ENCODE measurements at regions not wholly inside any gene's neighbourhood (a gene's known extent, or its start where the extent isn't known, plus 50 kb on each side); places are given as distances from the start of the nearest gene placed in this dataset.
"Not testable (repeated sequence)": the region's sequence is repeated elsewhere in the genome, so short reads cannot be mapped to it uniquely, and the experiment has no call there.

GRCh38 chr10:28400681-28401080 lies 97.8 kb upstream of the MPP7 start:
- H3K4me3 ChIP-seq (ENCODE audit: control insufficient read depth, low read depth, low read length): no peak overlapping the region
- TF ChIP-seq, protein P1, sequence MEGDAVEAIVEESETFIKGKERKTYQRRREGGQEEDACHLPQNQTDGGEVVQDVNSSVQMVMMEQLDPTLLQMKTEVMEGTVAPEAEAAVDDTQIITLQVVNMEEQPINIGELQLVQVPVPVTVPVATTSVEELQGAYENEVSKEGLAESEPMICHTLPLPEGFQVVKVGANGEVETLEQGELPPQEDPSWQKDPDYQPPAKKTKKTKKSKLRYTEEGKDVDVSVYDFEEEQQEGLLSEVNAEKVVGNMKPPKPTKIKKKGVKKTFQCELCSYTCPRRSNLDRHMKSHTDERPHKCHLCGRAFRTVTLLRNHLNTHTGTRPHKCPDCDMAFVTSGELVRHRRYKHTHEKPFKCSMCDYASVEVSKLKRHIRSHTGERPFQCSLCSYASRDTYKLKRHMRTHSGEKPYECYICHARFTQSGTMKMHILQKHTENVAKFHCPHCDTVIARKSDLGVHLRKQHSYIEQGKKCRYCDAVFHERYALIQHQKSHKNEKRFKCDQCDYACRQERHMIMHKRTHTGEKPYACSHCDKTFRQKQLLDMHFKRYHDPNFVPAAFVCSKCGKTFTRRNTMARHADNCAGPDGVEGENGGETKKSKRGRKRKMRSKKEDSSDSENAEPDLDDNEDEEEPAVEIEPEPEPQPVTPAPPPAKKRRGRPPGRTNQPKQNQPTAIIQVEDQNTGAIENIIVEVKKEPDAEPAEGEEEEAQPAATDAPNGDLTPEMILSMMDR (conservative IDR thresholded peaks at IDR 0.05; ENCODE audit: control insufficient read depth, insufficient read depth, low read depth, low read length): no peak
- DNase-seq (ENCODE audit: low read depth): no peak

DNA sequence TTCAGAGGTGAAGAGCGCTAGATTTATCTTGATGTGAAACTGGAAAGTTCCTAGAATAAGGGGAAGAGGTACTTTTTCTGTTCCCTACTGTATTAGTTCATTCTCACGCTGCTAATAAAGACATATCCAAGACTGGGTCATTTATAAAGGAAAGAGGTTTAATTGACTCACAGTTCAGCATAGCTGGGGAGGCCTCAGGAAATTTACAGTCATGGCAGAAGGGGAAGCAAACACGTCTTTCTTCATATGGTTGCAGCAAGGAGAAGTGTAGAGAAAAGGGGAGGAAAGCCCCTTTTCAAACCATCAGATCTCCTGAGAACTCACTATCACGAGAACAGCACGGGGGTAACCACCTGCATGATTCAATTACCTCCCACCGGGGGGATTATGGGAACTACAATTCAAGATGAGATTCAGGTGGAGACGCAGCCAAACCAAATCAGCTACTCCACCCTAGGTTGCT lies 99.8 kb upstream of the MPP7 start:
- not testable (repeated sequence) for DNase-seq (ENCODE audit: low read depth); H3K4me3 ChIP-seq (ENCODE audit: control insufficient read depth, low read depth, low read length)

DNA sequence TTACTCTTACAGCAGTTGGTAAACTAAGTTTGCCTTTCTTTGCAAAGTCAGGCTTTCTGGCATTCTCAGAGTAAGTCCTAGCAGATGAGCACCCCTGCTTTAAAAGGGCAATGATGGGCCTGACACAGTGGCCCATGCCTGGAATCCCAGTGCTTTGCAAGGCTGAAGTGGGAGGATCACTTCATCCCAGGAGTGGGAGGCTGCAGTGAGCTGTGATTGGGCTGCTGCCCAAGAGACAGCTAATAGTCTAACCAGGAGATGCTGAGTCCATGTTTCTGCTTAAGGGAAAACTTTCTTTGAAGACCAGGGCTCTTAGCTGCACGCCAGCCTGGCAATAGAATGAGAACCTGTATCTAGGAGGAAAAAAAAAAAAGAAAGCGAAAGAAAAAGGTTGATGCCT lies 100.2 kb upstream of the MPP7 start:
- DNase-seq (ENCODE audit: low read depth): peak; percentile 18
- TF ChIP-seq, protein P1 (conservative IDR thresholded peaks at IDR 0.05; ENCODE audit: control insufficient read depth, insufficient read depth, low read depth, low read length): no peak
- H3K4me3 ChIP-seq (ENCODE audit: control insufficient read depth, low read depth, low read length): no peak overlapping the region

- TF ChIP-seq, protein P1 (conservative IDR thresholded peaks at IDR 0.05; ENCODE audit: control insufficient read depth, insufficient read depth, low read depth, low read length): no peak
- DNase-seq (ENCODE audit: low read depth): no peak
- H3K4me3 ChIP-seq (ENCODE audit: control insufficient read depth, low read depth, low read length): no peak overlapping the region
Measured at GRCh38 chr10:28408237-28408777, 105.4 kb upstream of the MPP7 start.

DNA sequence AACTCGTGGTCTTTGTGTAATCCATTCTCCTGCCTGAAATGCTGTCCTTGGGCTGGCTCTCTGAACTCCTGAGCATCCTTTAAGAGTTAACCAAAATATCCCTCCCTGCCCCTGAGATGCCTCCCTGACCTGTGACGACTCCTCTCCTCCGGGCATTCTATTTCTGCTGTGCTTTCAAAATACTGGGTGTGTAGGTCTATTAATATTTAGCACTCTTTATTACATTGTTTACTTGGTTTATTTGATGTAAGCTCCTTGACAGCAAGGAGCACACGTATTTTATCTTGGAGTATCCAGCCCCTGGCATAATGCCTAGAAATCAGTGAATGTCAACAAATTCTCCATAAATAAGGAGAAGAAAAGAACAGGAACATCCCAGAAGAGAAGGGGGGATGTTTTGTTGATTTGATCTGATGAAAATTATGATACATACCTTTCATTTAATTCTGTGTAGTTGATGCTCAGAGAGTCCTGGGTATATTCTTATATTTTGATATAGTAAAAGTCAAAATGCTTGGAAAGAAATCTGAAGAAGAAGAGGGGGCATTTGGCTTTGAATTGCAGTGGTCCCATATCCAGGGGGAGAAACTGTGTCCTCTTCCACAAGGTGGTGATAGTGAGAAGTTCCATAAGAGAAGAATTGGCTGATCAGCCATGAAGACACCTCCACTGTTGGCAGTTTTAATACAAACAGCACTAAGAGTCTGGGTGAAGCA lies 107.7 kb upstream of the MPP7 start:
- DNase-seq (ENCODE audit: low read depth): no peak
- H3K4me3 ChIP-seq (ENCODE audit: control insufficient read depth, low read depth, low read length): no peak overlapping the region
- TF ChIP-seq, protein P1 (conservative IDR thresholded peaks at IDR 0.05; ENCODE audit: control insufficient read depth, insufficient read depth, low read depth, low read length): peak; percentile 10

DNA sequence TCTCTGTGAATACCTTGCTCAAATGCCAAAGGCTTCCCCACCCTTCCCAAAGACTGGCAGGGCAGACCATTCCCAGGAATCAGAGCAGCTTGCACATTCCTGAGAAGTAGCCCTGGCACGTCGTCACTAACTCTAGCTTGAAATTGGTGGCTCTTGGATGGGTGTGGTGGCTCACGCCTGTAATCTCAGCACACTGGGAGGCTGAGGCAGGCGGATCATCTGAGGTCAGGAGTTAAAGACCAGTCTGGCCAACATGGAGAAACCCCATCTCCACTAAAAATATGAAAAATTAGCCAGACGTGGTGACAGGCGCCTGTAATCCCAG lies 108.2 kb upstream of the MPP7 start:
- no peak for DNase-seq (ENCODE audit: low read depth)
- TF ChIP-seq, protein P1 (conservative IDR thresholded peaks at IDR 0.05; ENCODE audit: control insufficient read depth, insufficient read depth, low read depth, low read length): no peak
- no peak overlapping the region for H3K4me3 ChIP-seq (ENCODE audit: control insufficient read depth, low read depth, low read length)

DNA sequence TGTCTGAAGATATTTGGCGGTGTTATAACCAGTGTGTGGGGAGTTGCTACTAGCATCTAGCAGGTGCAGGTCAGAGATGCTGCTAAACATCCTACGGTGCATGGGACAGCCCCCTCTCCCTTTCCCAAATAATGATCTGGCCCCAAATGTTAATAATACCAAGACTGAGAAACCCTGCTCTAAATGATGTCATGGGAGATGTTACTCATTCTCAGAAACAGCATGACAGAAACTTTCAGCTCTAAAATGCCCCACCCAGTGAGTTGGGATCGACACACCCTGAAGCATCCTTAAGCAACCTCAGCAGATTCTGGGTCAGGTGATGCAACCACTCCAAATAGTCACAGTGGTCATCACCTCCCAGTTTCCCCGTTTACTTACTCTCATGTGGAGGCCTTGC lies 108.8 kb upstream of the MPP7 start:
- TF ChIP-seq, protein P1 (conservative IDR thresholded peaks at IDR 0.05; ENCODE audit: control insufficient read depth, insufficient read depth, low read depth, low read length): no peak
- DNase-seq (ENCODE audit: low read depth): peak; percentile 37
- no peak overlapping the region for H3K4me3 ChIP-seq (ENCODE audit: control insufficient read depth, low read depth, low read length)

Data from fibroblast of mammary gland (primary cell).